Activated naive CD4-positive, alpha-beta T cell treated with anti-CD3 and anti-CD28 coated beads, Interleukin-2, amount 50 U/mL, for 24 hours (primary cell): ENCODE measurements at regions not wholly inside any gene's neighbourhood (a gene's known extent, or its start where the extent isn't known, plus 50 kb on each side); places are given as distances from the start of the nearest gene placed in this dataset.
"Not testable (repeated sequence)": the region's sequence is repeated elsewhere in the genome, so short reads cannot be mapped to it uniquely, and the experiment has no call there.

Experiments
- H3K27ac Mint-ChIP-seq: one replicate; pipeline ENCODE4 v1.8.0; 2021; ENCODE audit warnings: mild to moderate bottlenecking, mixed read lengths
- H3K27me3 Mint-ChIP-seq: one replicate; pipeline ENCODE4 v1.8.0; 2021; ENCODE audit warnings: mixed read lengths
- H3K36me3 Mint-ChIP-seq: one replicate; pipeline ENCODE4 v1.8.0; 2021; ENCODE audit warnings: mixed read lengths
- H3K4me1 Mint-ChIP-seq: one replicate; pipeline ENCODE4 v1.8.0; 2021; ENCODE audit warnings: mixed read lengths
- H3K4me3 Mint-ChIP-seq: one replicate; pipeline ENCODE4 v1.8.0; 2021; ENCODE audit warnings: mild to moderate bottlenecking, mixed read lengths
- H3K9me3 Mint-ChIP-seq: one replicate; pipeline ENCODE4 v1.8.0; 2021; ENCODE audit warnings: mixed read lengths

- Mint-ChIP-seq H3K36me3 (no peaks in the 10 kb centered on the region), H3K9me3 (no peaks in the 10 kb centered on the region), H3K4me3 (no peak overlapping the region), H3K27ac (no peak overlapping the region), H3K4me1 (no peaks in the 10 kb centered on the region), H3K27me3 (no peaks in the 10 kb centered on the region)
These were observed 100.3 kb upstream of the NEUROD1 start for GRCh38 chr2:181780657-181781056.

DNA sequence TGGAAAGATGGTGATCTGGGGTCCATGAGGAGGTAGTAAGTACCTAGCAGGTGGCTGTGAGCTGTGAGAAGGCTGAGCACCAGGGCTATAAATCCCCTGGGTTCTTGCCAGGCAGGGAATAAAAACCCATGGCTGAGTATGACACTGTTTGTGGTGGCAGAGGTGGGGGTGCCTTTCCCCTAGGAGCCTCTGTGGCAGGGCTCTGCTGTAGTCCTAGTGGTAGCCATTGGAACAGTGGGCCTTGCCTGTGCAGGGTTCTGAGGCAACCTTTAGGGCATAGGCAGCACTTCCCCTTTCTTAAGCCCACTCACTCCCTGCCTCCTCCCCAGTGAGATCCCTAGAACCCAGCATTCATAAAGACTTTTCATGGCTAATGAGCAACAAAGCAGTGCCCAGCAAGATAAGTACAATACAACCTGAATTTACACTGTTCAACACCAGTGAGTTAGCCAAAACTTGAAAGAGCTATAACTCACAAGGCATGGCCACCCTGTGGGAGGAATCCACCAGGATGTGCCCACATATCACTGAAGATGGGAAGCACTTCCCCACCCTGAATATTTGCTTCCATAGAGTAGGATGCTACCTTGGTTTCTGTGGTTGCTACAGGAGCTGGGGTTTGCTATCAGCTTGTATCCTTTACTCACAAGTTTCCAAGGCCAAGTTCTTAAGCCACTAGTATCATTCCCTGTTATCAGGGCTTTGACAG is 100.9 kb upstream of the NEUROD1 start:
- Mint-ChIP-seq H3K27me3 (no peaks in the 10 kb centered on the region), H3K9me3 (no peaks in the 10 kb centered on the region)

DNA sequence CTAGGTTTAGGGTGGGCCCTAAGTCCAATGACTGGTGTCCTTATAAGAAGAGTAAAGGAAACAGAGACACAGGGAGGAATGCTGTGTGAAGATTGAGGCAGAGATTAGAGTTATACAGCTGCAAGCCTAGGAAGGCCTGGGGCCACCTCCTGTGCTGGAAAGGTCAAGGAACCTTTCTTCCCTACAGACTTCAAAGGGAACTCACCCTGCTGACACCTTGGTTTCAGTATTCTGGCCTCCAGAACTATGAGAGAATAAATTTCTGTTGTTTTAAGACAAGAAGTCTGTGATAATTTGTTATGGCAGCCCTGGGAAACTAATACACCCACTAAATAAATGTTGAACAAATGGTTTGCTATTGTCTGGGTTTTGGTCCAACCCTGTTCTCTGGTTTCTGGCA is 102.3 kb upstream of the NEUROD1 start:
- Mint-ChIP-seq H3K27me3 (no peaks in the 10 kb centered on the region), H3K36me3 (no peaks in the 10 kb centered on the region), H3K27ac (no peak overlapping the region), H3K4me1 (no peaks in the 10 kb centered on the region), H3K4me3 (no peak overlapping the region), H3K9me3 (no peaks in the 10 kb centered on the region)

More for the DNA sequence above, 100.9 kb upstream of the NEUROD1 start:
- Mint-ChIP-seq H3K4me3 (no peak overlapping the region), H3K4me1 (no peaks in the 10 kb centered on the region), H3K36me3 (no peaks in the 10 kb centered on the region), H3K27ac (no peak overlapping the region)

DNA sequence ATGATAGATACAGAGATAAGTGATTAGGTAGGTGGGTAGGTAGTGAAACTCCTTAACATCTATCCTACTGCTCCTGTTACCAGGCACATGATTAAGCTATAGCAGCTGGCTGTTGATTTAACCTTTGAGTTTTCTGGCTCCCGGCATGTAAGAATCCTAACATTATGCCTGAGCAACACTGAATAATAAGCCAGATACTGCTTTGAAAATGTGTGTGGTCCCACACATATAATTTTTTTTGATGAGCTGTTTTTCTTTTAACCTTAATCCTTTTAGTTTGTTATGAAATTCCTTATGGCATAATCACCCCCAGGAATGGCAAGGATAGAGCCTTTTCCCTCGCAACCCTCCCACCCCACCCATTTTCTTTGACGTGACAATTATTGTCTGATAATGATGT is 104.2 kb upstream of the NEUROD1 start:
- Mint-ChIP-seq H3K9me3 (no peaks in the 10 kb centered on the region), H3K36me3 (no peaks in the 10 kb centered on the region), H3K27ac (no peak overlapping the region), H3K4me3 (no peak overlapping the region), H3K4me1 (no peaks in the 10 kb centered on the region), H3K27me3 (no peaks in the 10 kb centered on the region)

- H3K9me3 Mint-ChIP-seq: no peaks in the 10 kb centered on the region
- H3K4me1 Mint-ChIP-seq: peaks cover 2% of the 10 kb centered on the region
- H3K27me3 Mint-ChIP-seq: no peaks in the 10 kb centered on the region
- no peak overlapping the region for H3K4me3 Mint-ChIP-seq
- no peaks in the 10 kb centered on the region for H3K36me3 Mint-ChIP-seq
- H3K27ac Mint-ChIP-seq: no peak overlapping the region
These were observed 105.5 kb upstream of the NEUROD1 start for GRCh38 chr2:181785691-181786344.

GRCh38 chr2:181786371-181787228 is 104.9 kb upstream of the ITPRID2 start:
- Mint-ChIP-seq H3K27ac (no peak overlapping the region), H3K4me3 (no peak overlapping the region), H3K9me3 (no peaks in the 10 kb centered on the region), H3K36me3 (no peaks in the 10 kb centered on the region), H3K27me3 (no peaks in the 10 kb centered on the region), H3K4me1 (peaks cover 8% of the 10 kb centered on the region)

GRCh38 chr2:181787310-181788048 is 104.1 kb upstream of the ITPRID2 start:
- no peak overlapping the region for H3K27ac Mint-ChIP-seq
- H3K27me3 Mint-ChIP-seq: no peaks in the 10 kb centered on the region
- no peak overlapping the region for H3K4me3 Mint-ChIP-seq
- no peaks in the 10 kb centered on the region for H3K36me3 Mint-ChIP-seq
- peaks cover 8% of the 10 kb centered on the region for H3K9me3 Mint-ChIP-seq
- peaks cover 13% of the 10 kb centered on the region for H3K4me1 Mint-ChIP-seq

GRCh38 chr2:181788897-181789555 is 102.5 kb upstream of the ITPRID2 start:
- Mint-ChIP-seq H3K4me1 (peaks cover 13% of the 10 kb centered on the region), H3K36me3 (no peaks in the 10 kb centered on the region), H3K9me3 (peaks cover 17% of the 10 kb centered on the region)

DNA sequence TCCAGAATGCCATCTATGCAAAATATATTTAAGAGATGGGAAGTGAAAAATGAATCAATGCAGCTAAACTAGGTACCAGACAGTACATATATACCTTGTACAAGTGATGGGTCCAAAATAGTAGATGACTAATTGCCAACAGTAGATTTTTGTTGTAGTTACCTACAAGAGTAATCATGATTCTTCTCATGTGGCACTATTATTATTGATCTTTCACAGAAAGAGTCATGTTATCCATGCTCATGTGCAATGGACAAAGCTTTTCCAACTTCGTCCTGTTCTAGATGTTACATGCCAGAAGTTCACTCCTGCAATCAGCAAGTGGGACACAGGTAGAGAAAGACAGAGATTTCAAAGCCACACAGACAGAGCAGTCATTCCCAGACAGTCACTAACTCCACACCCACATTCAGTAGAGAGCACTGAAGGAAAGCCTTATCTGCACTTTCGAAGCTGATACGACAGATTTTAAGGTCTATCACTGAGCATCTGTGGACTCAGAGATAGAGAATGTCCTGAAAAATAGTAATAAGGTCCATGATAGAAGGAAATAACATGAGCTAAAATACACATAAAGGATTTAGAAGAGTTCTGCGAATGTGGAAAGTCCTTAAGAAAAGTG is 101.6 kb upstream of the ITPRID2 start:
- Mint-ChIP-seq H3K27me3 (no peaks in the 10 kb centered on the region), H3K9me3 (peaks cover 17% of the 10 kb centered on the region), H3K36me3 (no peaks in the 10 kb centered on the region), H3K4me3 (no peak overlapping the region), H3K4me1 (peaks cover 13% of the 10 kb centered on the region), H3K27ac (no peak overlapping the region)

More at GRCh38 chr2:181788897-181789555, 102.5 kb upstream of the ITPRID2 start:
- Mint-ChIP-seq H3K27me3 (no peaks in the 10 kb centered on the region), H3K4me3 (no peak overlapping the region), H3K27ac (no peak overlapping the region)

DNA sequence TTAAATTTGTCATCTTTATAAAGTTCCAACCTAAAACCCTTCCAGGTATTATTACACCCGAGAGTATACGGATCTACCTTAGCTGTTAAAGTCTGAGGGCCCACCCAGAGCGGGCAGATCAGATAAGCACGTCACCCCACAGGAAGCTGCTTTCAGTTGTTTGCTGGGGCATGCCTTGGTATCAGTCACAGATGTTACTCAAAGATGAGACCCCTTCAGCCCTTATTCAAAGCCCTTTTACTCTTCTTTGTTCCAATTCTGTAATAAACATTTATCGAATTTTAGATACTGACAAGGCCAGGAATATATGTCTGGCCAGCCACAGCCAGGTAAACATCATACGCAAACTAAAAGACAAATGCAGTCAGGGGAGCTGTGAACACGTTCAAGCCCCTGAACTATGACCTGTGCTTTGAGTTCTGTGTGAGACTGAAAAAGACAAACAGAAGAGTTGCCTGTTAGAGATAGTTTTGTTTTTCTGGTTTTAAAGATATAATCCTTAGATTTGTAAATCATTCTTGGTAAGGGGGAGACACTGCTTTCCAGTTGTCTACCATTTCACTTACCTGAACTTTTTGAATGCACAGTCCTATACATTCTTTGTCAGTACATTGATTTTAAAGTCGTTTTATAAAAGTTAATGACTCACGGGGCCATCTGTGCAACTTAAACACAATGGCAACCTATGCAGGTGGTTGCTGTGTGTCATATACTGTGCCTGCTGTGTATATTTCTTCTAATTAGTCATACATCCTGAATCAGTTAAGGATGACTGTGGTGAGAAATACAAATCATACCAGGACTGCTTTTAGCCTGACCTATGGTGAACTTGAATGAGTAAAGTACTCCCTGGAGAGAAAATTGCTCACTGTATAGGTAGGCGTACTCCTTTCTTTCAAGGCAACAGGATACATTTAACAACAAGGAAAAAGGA is 100.5 kb upstream of the ITPRID2 start:
- no peak overlapping the region for H3K4me3 Mint-ChIP-seq
- peaks cover 13% of the 10 kb centered on the region for H3K4me1 Mint-ChIP-seq
- H3K36me3 Mint-ChIP-seq: no peaks in the 10 kb centered on the region
- peak overlapping the region; percentile 15 for H3K27ac Mint-ChIP-seq
- H3K9me3 Mint-ChIP-seq: peaks cover 17% of the 10 kb centered on the region
- no peaks in the 10 kb centered on the region for H3K27me3 Mint-ChIP-seq

DNA sequence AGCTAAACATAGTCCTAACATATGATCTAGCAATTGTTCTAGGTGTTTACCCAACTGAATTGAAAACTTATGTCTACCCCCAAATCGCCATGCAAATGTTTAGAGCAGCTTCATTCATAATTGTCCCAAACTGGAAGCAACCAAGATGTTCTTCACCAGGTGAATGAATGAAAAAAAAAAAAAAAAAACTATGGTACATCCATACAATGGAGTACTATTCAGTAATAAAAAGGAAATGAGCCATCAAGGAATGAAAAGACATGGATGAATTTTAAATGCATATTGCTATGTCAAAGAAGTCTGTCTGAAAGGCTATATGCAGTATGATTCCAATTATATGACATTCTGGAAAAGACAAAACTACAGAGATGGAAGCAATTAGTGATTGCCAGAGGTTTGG is 98.6 kb upstream of the ITPRID2 start:
- no peaks in the 10 kb centered on the region for H3K36me3 Mint-ChIP-seq
- no peak overlapping the region for H3K4me3 Mint-ChIP-seq
- H3K27ac Mint-ChIP-seq: no peak overlapping the region
- H3K4me1 Mint-ChIP-seq: peaks cover 13% of the 10 kb centered on the region
- H3K9me3 Mint-ChIP-seq: peaks cover 17% of the 10 kb centered on the region
- H3K27me3 Mint-ChIP-seq: no peaks in the 10 kb centered on the region

- Mint-ChIP-seq H3K4me3 (no peak overlapping the region), H3K4me1 (no peaks in the 10 kb centered on the region), H3K27ac (no peak overlapping the region), H3K27me3 (peaks cover 2% of the 10 kb centered on the region), H3K9me3 (peaks cover 4% of the 10 kb centered on the region), H3K36me3 (no peaks in the 10 kb centered on the region)
These were observed 93.5 kb upstream of the ITPRID2 start for GRCh38 chr2:181798022-181798421.

DNA sequence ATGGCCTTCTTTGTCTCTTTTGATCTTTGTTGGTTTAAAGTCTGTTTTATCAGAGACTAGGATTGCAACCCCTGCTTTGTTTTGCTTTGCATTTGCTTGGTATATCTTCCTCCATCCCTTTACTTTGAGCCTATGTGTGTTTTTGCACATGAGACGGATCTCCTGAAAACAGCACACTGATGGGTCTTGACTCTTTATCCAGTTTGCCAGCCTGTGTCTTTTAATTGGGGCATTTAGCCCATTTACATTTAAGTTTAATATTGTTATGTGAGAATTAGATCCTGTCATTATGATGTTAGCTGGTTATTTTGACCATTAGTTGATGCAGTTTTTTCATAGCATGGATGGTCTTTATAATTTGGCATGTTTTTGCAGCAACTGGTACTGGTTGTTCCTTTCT is 89.2 kb upstream of the ITPRID2 start:
- not testable (repeated sequence) for H3K4me3 Mint-ChIP-seq, H3K27ac Mint-ChIP-seq, H3K36me3 Mint-ChIP-seq, H3K27me3 Mint-ChIP-seq, H3K9me3 Mint-ChIP-seq, H3K4me1 Mint-ChIP-seq
